ENCODE measurements at regions not wholly inside any gene's neighbourhood (a gene's known extent, or its start where the extent isn't known, plus 50 kb on each side); places are given as distances from the start of the nearest gene placed in this dataset.

DNA sequence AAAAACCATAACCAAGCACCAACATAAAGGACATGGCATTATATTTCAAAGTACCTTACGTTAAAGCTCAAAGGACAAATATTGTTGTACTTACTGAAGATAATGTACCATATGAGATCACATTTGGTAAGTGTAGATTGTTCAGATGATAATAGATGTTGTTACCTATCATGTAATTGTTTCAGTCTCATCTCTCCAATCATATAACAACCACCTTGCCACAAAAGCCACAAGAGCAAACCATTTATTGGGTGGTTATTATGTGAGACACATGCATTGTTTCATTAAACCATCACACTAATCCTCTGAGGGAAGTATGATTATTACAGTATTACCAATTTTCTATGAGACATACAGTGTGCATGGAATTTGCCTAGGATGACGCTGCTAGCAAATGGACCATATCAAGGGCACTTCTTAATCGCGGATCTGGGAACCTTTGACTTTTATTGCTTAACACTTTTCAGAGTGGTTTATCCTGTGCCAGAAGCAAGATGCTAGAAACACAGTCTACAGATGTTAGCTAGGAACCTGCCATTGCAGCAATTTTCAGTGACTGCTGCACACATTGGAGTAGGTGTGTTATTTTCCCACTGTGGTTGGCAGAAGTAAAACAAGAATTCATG, 149.8 kb upstream of the AKIRIN2 start:
- DNase-seq, result no peak
- no peak overlapping the region for H3K27ac ChIP-seq
- no peaks in the 10 kb centered on the region for H3K27me3 ChIP-seq
- WGBS, 2 donors, result 61 to 79% methylated on average over 4 of the region's 4 CpGs
- intact Hi-C loops (cut with DNase I), result no loop called here
- H3K36me3 ChIP-seq, result no peaks in the 10 kb centered on the region
- H3K4me3 ChIP-seq (replicated peaks in 1 of 3), result no peak overlapping the region
- TF ChIP-seq, protein P1, sequence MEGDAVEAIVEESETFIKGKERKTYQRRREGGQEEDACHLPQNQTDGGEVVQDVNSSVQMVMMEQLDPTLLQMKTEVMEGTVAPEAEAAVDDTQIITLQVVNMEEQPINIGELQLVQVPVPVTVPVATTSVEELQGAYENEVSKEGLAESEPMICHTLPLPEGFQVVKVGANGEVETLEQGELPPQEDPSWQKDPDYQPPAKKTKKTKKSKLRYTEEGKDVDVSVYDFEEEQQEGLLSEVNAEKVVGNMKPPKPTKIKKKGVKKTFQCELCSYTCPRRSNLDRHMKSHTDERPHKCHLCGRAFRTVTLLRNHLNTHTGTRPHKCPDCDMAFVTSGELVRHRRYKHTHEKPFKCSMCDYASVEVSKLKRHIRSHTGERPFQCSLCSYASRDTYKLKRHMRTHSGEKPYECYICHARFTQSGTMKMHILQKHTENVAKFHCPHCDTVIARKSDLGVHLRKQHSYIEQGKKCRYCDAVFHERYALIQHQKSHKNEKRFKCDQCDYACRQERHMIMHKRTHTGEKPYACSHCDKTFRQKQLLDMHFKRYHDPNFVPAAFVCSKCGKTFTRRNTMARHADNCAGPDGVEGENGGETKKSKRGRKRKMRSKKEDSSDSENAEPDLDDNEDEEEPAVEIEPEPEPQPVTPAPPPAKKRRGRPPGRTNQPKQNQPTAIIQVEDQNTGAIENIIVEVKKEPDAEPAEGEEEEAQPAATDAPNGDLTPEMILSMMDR (IDR thresholded peaks at IDR 0.05), result no peak
- TF ChIP-seq POLR2A (IDR thresholded peaks at IDR 0.05), result no peak
- H3K9me3 ChIP-seq, result no peaks in the 10 kb centered on the region
- peaks cover 0 to under 1% of the 10 kb centered on the region in 2 donors for H3K4me1 ChIP-seq

DNA sequence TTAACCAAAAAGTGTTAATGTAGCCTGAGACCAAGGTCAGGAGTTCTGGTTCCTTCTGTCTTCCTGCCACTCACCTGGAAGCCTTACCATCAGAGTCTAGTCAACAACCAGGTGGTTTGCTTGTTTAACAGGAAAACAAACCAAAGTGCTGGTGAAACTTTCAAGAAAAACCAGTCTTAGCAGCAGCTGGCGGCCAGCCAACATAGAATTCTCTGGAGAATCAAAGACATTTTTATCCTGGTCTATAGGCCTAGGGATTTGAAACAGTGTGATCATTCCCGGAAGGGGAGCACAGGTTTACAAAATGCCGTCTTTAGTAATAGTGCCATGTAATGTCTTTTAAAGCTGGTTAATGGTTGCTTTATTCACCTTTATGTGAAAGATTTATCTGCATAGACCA, 146.6 kb upstream of the AKIRIN2 start:
- DNase-seq, result peak; percentile 40 to 62
- Histone ChIP-seq H3K9me3 (no peaks in the 10 kb centered on the region), H3K36me3 (no peaks in the 10 kb centered on the region), H3K4me3 (replicated peaks in 1 of 3) (no peak overlapping the region), H3K4me1 (peaks cover 0 to 3% of the 10 kb centered on the region in 2 donors), H3K27me3 (no peaks in the 10 kb centered on the region), H3K27ac (no peak overlapping the region)
- intact Hi-C loops (cut with DNase I), result no loop called here
- no peak for TF ChIP-seq POLR2A (IDR thresholded peaks at IDR 0.05)
- TF ChIP-seq, protein P1 (IDR thresholded peaks at IDR 0.05), result no peak
- 59 to 60% methylated on average over 3 of the region's 3 CpGs for WGBS, 2 donors

DNA sequence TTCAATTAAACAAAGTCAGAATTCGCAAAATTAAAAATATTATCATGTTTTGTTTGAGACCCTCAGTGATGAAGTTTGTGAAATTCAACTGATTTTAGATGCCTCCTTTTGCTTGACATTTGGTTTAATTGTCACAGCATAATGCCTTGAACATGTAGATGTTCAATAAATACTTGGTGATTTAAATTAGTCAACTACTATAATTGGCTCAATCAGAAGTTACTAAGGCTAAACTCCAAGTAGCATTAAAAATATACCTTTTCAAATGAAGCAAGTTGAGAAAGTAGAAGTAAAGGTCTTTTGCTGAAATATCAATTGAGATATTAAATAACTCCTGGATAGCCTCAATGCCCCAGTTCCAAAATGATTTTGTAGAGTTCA, 145.8 kb upstream of the AKIRIN2 start:
- intact Hi-C loops (cut with DNase I), result no loop called here
- TF ChIP-seq, protein P1 (IDR thresholded peaks at IDR 0.05), result no peak
- no peak for TF ChIP-seq POLR2A (IDR thresholded peaks at IDR 0.05)
- no peak overlapping the region for H3K4me3 ChIP-seq (replicated peaks in 1 of 3)
- WGBS, 2 donors, result 96 to 97% methylated on average over 1 of the region's 1 CpG
- H3K4me1 ChIP-seq, result peaks cover 0 to 3% of the 10 kb centered on the region in 2 donors
- no peak overlapping the region for H3K27ac ChIP-seq
- no peaks in the 10 kb centered on the region for H3K36me3 ChIP-seq
- DNase-seq, result no peak
- no peaks in the 10 kb centered on the region for H3K9me3 ChIP-seq
- H3K27me3 ChIP-seq, result no peaks in the 10 kb centered on the region

DNA sequence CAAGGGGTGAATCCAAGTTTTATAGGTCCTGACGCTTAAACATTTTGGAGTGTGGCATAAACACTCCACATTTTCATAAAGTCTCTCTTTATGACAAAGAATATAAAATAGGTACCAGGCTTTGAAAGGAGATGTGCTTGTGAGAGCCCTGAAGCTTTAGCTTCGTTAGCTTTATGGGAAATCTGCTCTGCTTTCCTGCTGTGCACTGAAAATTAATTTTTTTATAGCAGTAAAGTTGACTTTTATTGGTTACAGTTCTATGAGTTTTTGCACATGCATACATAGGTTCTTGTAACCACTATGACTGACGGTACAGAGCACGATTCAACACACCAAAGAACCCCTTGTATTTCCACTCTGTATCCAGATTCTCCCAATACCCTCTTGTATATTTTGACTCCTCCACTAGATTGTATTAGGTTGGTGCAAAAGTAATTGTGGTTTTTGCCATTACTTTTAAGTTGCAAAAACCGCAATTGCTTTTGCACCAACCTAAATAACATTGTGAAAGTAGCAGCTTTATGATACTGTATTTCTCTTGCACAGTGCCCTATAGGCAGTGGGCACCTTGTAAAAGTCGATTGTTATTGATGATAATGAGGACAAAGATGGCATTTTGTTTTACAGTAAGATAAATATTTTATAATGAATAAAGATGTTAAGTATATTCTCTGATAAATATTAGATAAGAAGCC, 145.2 kb upstream of the AKIRIN2 start:
- Histone ChIP-seq H3K4me1 (peaks cover 0 to 3% of the 10 kb centered on the region in 2 donors), H3K4me3 (replicated peaks in 1 of 3) (no peak overlapping the region), H3K9me3 (no peaks in the 10 kb centered on the region), H3K27me3 (no peaks in the 10 kb centered on the region), H3K27ac (no peak overlapping the region), H3K36me3 (no peaks in the 10 kb centered on the region)
- intact Hi-C loops (cut with DNase I), result no loop called here
- no peak for TF ChIP-seq POLR2A (IDR thresholded peaks at IDR 0.05)
- TF ChIP-seq, protein P1 (IDR thresholded peaks at IDR 0.05), result no peak
- DNase-seq, result no peak
- WGBS, 2 donors, result 93% methylated on average over 6 of the region's 6 CpGs

DNA sequence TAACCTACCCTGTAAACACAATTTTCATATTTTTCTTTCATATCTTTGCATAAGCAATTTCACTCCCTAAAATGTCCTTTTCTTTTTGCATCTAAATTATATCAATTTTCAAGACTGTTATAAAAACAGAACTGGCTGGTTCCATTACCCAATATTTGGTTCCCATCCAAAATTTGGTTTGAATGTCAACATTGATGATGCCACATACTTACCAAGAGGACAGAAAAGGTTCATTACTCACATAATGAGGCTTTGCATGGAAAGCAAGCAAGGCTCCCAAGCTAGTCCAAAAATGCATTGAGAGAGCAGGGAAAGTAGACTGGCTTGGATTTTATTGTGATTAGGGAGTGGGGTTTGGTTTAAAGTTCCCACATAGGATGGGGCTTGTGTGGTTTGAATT, 144.4 kb upstream of the AKIRIN2 start:
- Histone ChIP-seq H3K27me3 (no peaks in the 10 kb centered on the region), H3K9me3 (no peaks in the 10 kb centered on the region), H3K4me3 (replicated peaks in 1 of 3) (no peak overlapping the region), H3K27ac (no peak overlapping the region), H3K36me3 (no peaks in the 10 kb centered on the region), H3K4me1 (peaks cover 0 to 3% of the 10 kb centered on the region in 2 donors)
- no peak for TF ChIP-seq POLR2A (IDR thresholded peaks at IDR 0.05)
- TF ChIP-seq, protein P1 (IDR thresholded peaks at IDR 0.05), result no peak
- intact Hi-C loops (cut with DNase I), result no loop called here
- no peak for DNase-seq

Data from thyroid gland (tissue), 4 donors.